Prostate gland (tissue), 2 donors: ENCODE measurements at regions not wholly inside any gene's neighbourhood (a gene's known extent, or its start where the extent isn't known, plus 50 kb on each side); places are given as distances from the start of the nearest gene placed in this dataset.

Source experiments
- POLR2A ChIP-seq: fragments of 450-650 bp; IDR thresholded peaks from one replicate; pipeline ENCODE4 v1.6.1; 2016; ENCODE audit warnings: antibody characterized with exemption, mild to moderate bottlenecking
- POLR2AphosphoS5 ChIP-seq: sonication (generic); formaldehyde crosslinking; IDR thresholded peaks from one replicate; pipeline ENCODE4 v1.6.1; 2017; ENCODE audit warnings: antibody characterized with exemption
- TF ChIP-seq, protein P1 (sequence below), 4 experiments: fragments of 200-600 bp in 2 of 4; fragments of 450-650 bp in 2 of 4; sonication (generic) in 2 of 4; IDR thresholded peaks; 1 replicate in 3 of 4; 2 replicates in 1 of 4; pipeline ENCODE4 v1.5.1; 2016 to 2019; ENCODE audit warnings: antibody characterized with exemption in 4 of 4, mild to moderate bottlenecking in 2 of 4, moderate library complexity in 2 of 4

DNA sequence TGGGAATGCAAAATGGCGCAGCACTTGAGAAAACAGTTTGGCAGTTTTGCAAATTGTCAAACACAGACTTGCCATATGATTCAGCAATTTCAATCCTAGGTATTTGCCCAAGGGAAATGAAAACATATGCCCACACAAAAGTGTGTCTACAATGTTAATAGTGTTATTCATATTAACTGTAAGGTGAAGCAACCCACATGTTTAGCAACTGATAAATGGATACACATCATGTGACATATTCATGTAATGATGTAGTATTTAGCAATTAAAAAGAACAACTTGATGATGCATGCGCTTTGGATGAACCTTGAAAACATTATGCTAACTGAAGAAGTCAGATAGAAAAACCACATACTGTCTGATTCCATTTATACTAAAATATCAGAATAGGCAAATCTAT, 539.0 kb upstream of the PPP2R3A start:
- TF ChIP-seq, protein P1, sequence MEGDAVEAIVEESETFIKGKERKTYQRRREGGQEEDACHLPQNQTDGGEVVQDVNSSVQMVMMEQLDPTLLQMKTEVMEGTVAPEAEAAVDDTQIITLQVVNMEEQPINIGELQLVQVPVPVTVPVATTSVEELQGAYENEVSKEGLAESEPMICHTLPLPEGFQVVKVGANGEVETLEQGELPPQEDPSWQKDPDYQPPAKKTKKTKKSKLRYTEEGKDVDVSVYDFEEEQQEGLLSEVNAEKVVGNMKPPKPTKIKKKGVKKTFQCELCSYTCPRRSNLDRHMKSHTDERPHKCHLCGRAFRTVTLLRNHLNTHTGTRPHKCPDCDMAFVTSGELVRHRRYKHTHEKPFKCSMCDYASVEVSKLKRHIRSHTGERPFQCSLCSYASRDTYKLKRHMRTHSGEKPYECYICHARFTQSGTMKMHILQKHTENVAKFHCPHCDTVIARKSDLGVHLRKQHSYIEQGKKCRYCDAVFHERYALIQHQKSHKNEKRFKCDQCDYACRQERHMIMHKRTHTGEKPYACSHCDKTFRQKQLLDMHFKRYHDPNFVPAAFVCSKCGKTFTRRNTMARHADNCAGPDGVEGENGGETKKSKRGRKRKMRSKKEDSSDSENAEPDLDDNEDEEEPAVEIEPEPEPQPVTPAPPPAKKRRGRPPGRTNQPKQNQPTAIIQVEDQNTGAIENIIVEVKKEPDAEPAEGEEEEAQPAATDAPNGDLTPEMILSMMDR (IDR thresholded peaks at IDR 0.05) = no peak
- TF ChIP-seq POLR2A (no peak), POLR2AphosphoS5 (no peak)
